ENCODE measurements at regions not wholly inside any gene's neighbourhood (a gene's known extent, or its start where the extent isn't known, plus 50 kb on each side); places are given as distances from the start of the nearest gene placed in this dataset.

DNA sequence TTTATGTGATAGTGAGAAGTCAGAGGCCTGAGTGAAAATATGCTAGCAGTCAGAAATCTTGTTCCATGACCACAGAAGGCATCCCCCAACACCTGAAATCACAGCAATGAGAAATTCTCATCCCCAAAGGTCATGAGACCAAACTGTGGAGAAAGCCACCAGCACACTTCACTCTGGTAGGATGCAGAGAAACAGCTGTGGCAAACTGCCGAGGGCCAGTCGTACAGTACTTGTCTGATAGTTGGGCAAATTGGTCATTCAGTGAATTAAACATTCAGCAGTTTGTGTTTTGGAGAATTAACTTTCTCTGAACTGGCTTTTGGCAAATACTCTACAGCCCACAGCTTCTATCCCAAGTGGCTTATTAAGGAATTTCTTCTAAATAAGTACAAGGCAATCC lies 117.2 kb downstream of the TSN start:
- TF ChIP-seq, protein P1, sequence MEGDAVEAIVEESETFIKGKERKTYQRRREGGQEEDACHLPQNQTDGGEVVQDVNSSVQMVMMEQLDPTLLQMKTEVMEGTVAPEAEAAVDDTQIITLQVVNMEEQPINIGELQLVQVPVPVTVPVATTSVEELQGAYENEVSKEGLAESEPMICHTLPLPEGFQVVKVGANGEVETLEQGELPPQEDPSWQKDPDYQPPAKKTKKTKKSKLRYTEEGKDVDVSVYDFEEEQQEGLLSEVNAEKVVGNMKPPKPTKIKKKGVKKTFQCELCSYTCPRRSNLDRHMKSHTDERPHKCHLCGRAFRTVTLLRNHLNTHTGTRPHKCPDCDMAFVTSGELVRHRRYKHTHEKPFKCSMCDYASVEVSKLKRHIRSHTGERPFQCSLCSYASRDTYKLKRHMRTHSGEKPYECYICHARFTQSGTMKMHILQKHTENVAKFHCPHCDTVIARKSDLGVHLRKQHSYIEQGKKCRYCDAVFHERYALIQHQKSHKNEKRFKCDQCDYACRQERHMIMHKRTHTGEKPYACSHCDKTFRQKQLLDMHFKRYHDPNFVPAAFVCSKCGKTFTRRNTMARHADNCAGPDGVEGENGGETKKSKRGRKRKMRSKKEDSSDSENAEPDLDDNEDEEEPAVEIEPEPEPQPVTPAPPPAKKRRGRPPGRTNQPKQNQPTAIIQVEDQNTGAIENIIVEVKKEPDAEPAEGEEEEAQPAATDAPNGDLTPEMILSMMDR (IDR thresholded peaks at IDR 0.05; ENCODE audit: unreplicated experiment), result no peak
- no peaks in the 10 kb centered on the region for H3K27me3 Mint-ChIP-seq (ENCODE audit: insufficient read depth, unreplicated experiment)
- BruUV-seq (replicated peaks), result no TSS peak
- H3K36me3 Mint-ChIP-seq (ENCODE audit: insufficient read depth, unreplicated experiment), result no peaks in the 10 kb centered on the region
- ChIA-PET POLR2A (no interaction called here), CTCF (no interaction called here)
- intact Hi-C loops (cut with micrococcal nuclease), result no loop called here
- no peak for DNase-seq (ENCODE audit: unreplicated experiment)
- no peak overlapping the region for H3K27ac Mint-ChIP-seq (ENCODE audit: low read depth, unreplicated experiment)
- no peaks in the 10 kb centered on the region for H3K4me1 Mint-ChIP-seq (ENCODE audit: insufficient read depth, unreplicated experiment)
- H3K9me3 Mint-ChIP-seq (ENCODE audit: unreplicated experiment), result no peaks in the 10 kb centered on the region
- H3K4me3 Mint-ChIP-seq (ENCODE audit: unreplicated experiment), result no peak overlapping the region

DNA sequence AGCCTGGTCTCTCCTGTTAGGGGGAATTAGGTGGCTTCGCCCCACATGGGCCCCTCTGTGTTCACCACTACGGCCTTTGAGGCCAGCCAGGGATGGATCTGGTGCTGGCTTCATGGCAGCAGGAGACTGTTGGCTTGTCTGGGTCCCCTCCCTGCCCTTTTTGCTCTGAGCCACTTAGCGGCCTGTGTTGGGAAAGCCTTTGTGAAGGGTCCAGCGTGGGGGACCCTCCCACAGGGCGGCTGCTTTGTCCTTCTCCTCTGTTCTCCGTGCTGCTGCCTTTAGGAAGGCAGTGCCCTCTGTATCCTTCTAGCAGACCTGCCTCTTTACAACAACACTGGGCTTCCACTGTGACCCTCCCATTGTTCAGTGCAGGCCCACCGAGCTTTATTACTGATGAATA lies 118.4 kb downstream of the TSN start:
- H3K27ac Mint-ChIP-seq (ENCODE audit: low read depth, unreplicated experiment), result no peak overlapping the region
- no peak for DNase-seq (ENCODE audit: unreplicated experiment)
- CTCF ChIA-PET, result interaction anchor here (0.7 kb wide), 1 partner anchor 542 kb away, joined by 4 read pairs; no protein-coding TSS in a partner anchor
- POLR2A ChIA-PET, result no interaction called here
- no peaks in the 10 kb centered on the region for H3K36me3 Mint-ChIP-seq (ENCODE audit: insufficient read depth, unreplicated experiment)
- BruUV-seq (replicated peaks), result no TSS peak
- TF ChIP-seq, protein P1 (IDR thresholded peaks at IDR 0.05; ENCODE audit: unreplicated experiment), result no peak
- H3K4me3 Mint-ChIP-seq (ENCODE audit: unreplicated experiment), result no peak overlapping the region
- no peaks in the 10 kb centered on the region for H3K27me3 Mint-ChIP-seq (ENCODE audit: insufficient read depth, unreplicated experiment)
- H3K9me3 Mint-ChIP-seq (ENCODE audit: unreplicated experiment), result no peaks in the 10 kb centered on the region
- intact Hi-C loops (cut with micrococcal nuclease), result no loop called here
- H3K4me1 Mint-ChIP-seq (ENCODE audit: insufficient read depth, unreplicated experiment), result no peaks in the 10 kb centered on the region

DNA sequence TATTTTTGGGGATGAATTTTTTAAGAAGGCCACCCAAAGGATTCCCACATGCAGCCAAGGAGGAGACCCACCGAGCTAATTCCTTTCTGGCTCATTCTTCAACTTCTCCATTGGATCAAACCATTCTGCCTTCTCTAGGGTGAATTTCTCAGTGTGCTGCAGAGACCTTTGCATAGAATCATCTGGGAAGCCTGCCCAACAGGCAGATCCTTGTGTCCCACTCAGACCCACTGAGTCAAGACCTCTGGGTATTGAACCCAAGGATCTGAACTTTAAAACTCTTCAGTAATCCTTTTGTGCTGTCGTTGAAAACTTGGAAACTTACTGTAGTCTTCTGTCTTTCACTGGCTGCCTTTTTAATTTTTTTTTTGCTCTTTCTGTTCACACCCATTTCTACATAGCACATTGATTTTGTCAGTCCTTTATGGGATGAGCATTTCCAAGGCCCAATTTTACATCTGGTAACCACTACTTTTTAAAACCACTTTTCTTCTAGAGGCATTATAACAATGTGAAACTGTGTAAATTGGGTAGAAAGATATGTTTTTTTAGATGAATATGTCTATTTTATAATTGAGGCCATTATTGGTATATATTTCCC lies 120.2 kb downstream of the TSN start:
- H3K4me3 Mint-ChIP-seq (ENCODE audit: unreplicated experiment), result no peak overlapping the region
- intact Hi-C loops (cut with micrococcal nuclease), result no loop called here
- BruUV-seq (replicated peaks), result no TSS peak
- no peak overlapping the region for H3K27ac Mint-ChIP-seq (ENCODE audit: low read depth, unreplicated experiment)
- no peaks in the 10 kb centered on the region for H3K4me1 Mint-ChIP-seq (ENCODE audit: insufficient read depth, unreplicated experiment)
- TF ChIP-seq, protein P1 (IDR thresholded peaks at IDR 0.05; ENCODE audit: unreplicated experiment), result no peak
- POLR2A ChIA-PET, result no interaction called here
- no peak for DNase-seq (ENCODE audit: unreplicated experiment)
- H3K27me3 Mint-ChIP-seq (ENCODE audit: insufficient read depth, unreplicated experiment), result no peaks in the 10 kb centered on the region
- no peaks in the 10 kb centered on the region for H3K9me3 Mint-ChIP-seq (ENCODE audit: unreplicated experiment)
- CTCF ChIA-PET, result no interaction called here
- no peaks in the 10 kb centered on the region for H3K36me3 Mint-ChIP-seq (ENCODE audit: insufficient read depth, unreplicated experiment)

DNA sequence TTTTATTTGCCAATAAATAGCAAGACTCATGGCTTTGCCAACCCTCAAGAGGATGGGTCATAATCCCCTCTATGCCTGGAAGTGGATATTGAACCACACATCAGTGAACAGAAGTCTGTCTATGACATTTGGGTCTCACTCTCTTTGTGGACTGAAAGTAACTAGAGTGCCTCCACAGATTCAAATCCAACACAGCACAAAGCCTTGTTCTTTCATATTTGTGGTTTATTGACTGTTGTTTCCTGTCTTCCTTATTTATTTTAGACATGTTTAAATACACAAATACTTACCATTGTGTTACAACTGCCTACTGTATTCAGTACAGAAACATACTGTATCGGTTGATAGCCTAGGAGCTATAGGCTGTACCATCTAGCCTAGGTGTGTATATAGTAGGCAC lies 121.9 kb downstream of the TSN start:
- BruUV-seq (replicated peaks), result no TSS peak
- TF ChIP-seq, protein P1 (IDR thresholded peaks at IDR 0.05; ENCODE audit: unreplicated experiment), result no peak
- no peak for DNase-seq (ENCODE audit: unreplicated experiment)
- no peaks in the 10 kb centered on the region for H3K27me3 Mint-ChIP-seq (ENCODE audit: insufficient read depth, unreplicated experiment)
- H3K4me1 Mint-ChIP-seq (ENCODE audit: insufficient read depth, unreplicated experiment), result no peaks in the 10 kb centered on the region
- H3K27ac Mint-ChIP-seq (ENCODE audit: low read depth, unreplicated experiment), result no peak overlapping the region
- POLR2A ChIA-PET, result interaction anchor here (1.2 kb wide), 1 partner anchor 9 kb away, joined by 3 read pairs; no protein-coding TSS in a partner anchor
- H3K9me3 Mint-ChIP-seq (ENCODE audit: unreplicated experiment), result no peaks in the 10 kb centered on the region
- CTCF ChIA-PET, result interaction anchor here (0.6 kb wide), 1 partner anchor 693 kb away, joined by 3 read pairs; no protein-coding TSS in a partner anchor
- H3K4me3 Mint-ChIP-seq (ENCODE audit: unreplicated experiment), result no peak overlapping the region
- intact Hi-C loops (cut with micrococcal nuclease), result no loop called here
- no peaks in the 10 kb centered on the region for H3K36me3 Mint-ChIP-seq (ENCODE audit: insufficient read depth, unreplicated experiment)
